CD14-positive monocyte (primary cell): ENCODE measurements at regions not wholly inside any gene's neighbourhood (a gene's known extent, or its start where the extent isn't known, plus 50 kb on each side); places are given as distances from the start of the nearest gene placed in this dataset.

Experiments
- DNase-seq, 3 donors: peaks; one replicate each; pipeline ENCODE4 v3.0.0-alpha.2; 2011 to 2022
- H2AFZ ChIP-seq: 2 replicates; pipeline ENCODE4 v1.6.0; 2012; ENCODE audit warnings: mild to moderate bottlenecking, low read depth, low read length, inconsistent platforms; ENCODE audit not compliant: insufficient read depth, poor library complexity, severe bottlenecking
- H3K27ac ChIP-seq, 2 donors: 1 replicate in 1 of 2; 2 replicates in 1 of 2; pipeline ENCODE4 v1.5.1; 2012 to 2013; ENCODE audit warnings: low read length in 2 of 2, control low read depth in 1 of 2, inconsistent platforms in 1 of 2, low read depth in 1 of 2, mild to moderate bottlenecking in 1 of 2
- H3K27me3 ChIP-seq, 2 donors: one replicate each; pipeline versions ENCODE4 v1.6.0 to v1.6.1; 2011 to 2013; ENCODE audit warnings: low read length in 2 of 2; ENCODE audit not compliant: control insufficient read depth in 2 of 2, insufficient read depth in 2 of 2
- H3K36me3 ChIP-seq, 2 donors: replicated peaks in 1 of 2; 1 replicate in 1 of 2; 2 replicates in 1 of 2; pipeline versions ENCODE4 v1.5.1 to v1.6.1; 2012 to 2013; ENCODE audit warnings: low read length in 2 of 2, control low read depth in 1 of 2, inconsistent platforms in 1 of 2, mild to moderate bottlenecking in 1 of 2; ENCODE audit not compliant: insufficient read depth in 2 of 2, control insufficient read depth in 1 of 2
- H3K4me1 ChIP-seq, 2 donors: 1 replicate in 1 of 2; 2 replicates in 1 of 2; pipeline versions ENCODE4 v1.5.1 to v1.6.1; 2012 to 2013; ENCODE audit warnings: low read length in 2 of 2, control low read depth in 1 of 2, inconsistent platforms in 1 of 2, mild to moderate bottlenecking in 1 of 2, moderate library complexity in 1 of 2; ENCODE audit not compliant: insufficient read depth in 2 of 2, control insufficient read depth in 1 of 2
- H3K4me2 ChIP-seq: replicated peaks from 2 replicates; pipeline ENCODE3; 2012; ENCODE audit warnings: low read length, moderate library complexity, mild to moderate bottlenecking; ENCODE audit not compliant: poor library complexity, severe bottlenecking; ENCODE audit errors: extremely low read depth
- H3K4me3 ChIP-seq, 3 experiments: fragments of 200-600 bp in 1 of 3; sonication (generic) in 1 of 3; replicated peaks in 1 of 3; 1 replicate in 2 of 3; 2 replicates in 1 of 3; pipeline ENCODE4 v1.5.1; 2011 to 2013; ENCODE audit warnings: low read length in 3 of 3, mild to moderate bottlenecking in 3 of 3, control low read depth in 2 of 3, low read depth in 2 of 3, inconsistent platforms in 1 of 3, moderate library complexity in 1 of 3
- H3K79me2 ChIP-seq: 2 replicates; pipeline ENCODE4 v1.6.0; 2012; ENCODE audit warnings: mild to moderate bottlenecking, control low read depth, inconsistent platforms, low read length, moderate library complexity; ENCODE audit not compliant: insufficient read depth
- H3K9ac ChIP-seq: 2 replicates; pipeline ENCODE4 v1.6.0; 2017; ENCODE audit warnings: low read length, mild to moderate bottlenecking; ENCODE audit not compliant: insufficient read depth, poor library complexity, severe bottlenecking
- H3K9me3 ChIP-seq, 2 donors: replicated peaks in 1 of 2; 1 replicate in 1 of 2; 2 replicates in 1 of 2; pipeline versions ENCODE4 v1.5.1 to v1.6.1; 2012 to 2013; ENCODE audit warnings: low read length in 2 of 2, control low read depth in 1 of 2; ENCODE audit not compliant: control insufficient read depth in 1 of 2, insufficient read depth in 1 of 2
- H4K20me1 ChIP-seq: 2 replicates; pipeline ENCODE4 v1.6.0; 2012; ENCODE audit warnings: mild to moderate bottlenecking, low read length, control low read depth, moderate library complexity; ENCODE audit not compliant: insufficient read depth
- H3K27ac Mint-ChIP-seq, 7 donors: one replicate each; pipeline ENCODE4 v1.8.0; 2020; ENCODE audit warnings: mild to moderate bottlenecking in 7 of 7, mixed read lengths in 7 of 7, moderate library complexity in 6 of 7, inconsistent platforms in 2 of 7
- H3K27me3 Mint-ChIP-seq, 3 donors: one replicate each; pipeline ENCODE4 v1.8.0; 2021 to 2022; ENCODE audit warnings: low read depth in 3 of 3, mild to moderate bottlenecking in 3 of 3, mixed read lengths in 3 of 3, moderate library complexity in 3 of 3, inconsistent platforms in 1 of 3
- H3K36me3 Mint-ChIP-seq, 2 donors: one replicate each; pipeline ENCODE4 v1.8.0; 2020; ENCODE audit warnings: mixed read lengths in 2 of 2, inconsistent platforms in 1 of 2, mild to moderate bottlenecking in 1 of 2
- H3K4me1 Mint-ChIP-seq: one replicate; pipeline ENCODE4 v1.8.0; 2020; ENCODE audit warnings: mild to moderate bottlenecking, mixed read lengths
- H3K4me3 Mint-ChIP-seq, 2 donors: one replicate each; pipeline ENCODE4 v1.8.0; 2020; ENCODE audit warnings: mild to moderate bottlenecking in 2 of 2, mixed read lengths in 2 of 2, moderate library complexity in 1 of 2
- H3K9me3 Mint-ChIP-seq, 7 donors: one replicate each; pipeline ENCODE4 v1.8.0; 2020 to 2022; ENCODE audit warnings: mixed read lengths in 7 of 7, mild to moderate bottlenecking in 6 of 7, moderate library complexity in 6 of 7, inconsistent platforms in 2 of 7
- WGBS: methylation state at CpG from one replicate; pipeline ENCODE4 v1.1.5; 2013; ENCODE audit warnings: missing lambda C conversion rate; ENCODE audit not compliant: insufficient coverage; 5-methylcytosine and 5-hydroxymethylcytosine counted together
- intact Hi-C, 2 donors: fragments of 100-400 bp; cut with micrococcal nuclease; formaldehyde crosslinking; loops; one replicate each; pipeline versions ENCODE4 v1.15.0 to v1.15.1; 2023
- TF ChIP-seq, protein P1 (sequence below): fragments of 200-600 bp; IDR thresholded peaks from one replicate; pipeline ENCODE4 v1.8.0; 2022; ENCODE audit warnings: antibody characterized with exemption, mild to moderate bottlenecking

DNA sequence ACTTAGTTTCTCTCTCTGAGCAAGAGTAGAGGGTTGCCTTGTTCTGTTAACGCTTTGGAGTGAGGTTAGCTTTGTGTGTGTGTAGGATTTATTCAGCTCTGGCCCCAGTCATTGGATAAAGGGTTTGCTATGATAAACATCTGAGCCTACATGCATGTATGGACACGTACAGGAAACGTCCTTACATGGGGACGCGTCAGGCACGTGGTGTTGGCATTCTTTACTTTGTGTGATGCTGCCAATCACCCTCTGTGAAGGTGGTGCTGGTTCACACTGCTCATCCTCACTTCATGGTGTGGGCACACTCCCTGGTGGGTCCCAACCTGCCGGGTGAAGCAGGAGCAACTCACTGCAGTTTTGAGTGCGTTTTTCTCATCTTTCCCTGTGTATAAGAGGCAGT, 53.4 kb upstream of the CD93 start:
- TF ChIP-seq, protein P1, sequence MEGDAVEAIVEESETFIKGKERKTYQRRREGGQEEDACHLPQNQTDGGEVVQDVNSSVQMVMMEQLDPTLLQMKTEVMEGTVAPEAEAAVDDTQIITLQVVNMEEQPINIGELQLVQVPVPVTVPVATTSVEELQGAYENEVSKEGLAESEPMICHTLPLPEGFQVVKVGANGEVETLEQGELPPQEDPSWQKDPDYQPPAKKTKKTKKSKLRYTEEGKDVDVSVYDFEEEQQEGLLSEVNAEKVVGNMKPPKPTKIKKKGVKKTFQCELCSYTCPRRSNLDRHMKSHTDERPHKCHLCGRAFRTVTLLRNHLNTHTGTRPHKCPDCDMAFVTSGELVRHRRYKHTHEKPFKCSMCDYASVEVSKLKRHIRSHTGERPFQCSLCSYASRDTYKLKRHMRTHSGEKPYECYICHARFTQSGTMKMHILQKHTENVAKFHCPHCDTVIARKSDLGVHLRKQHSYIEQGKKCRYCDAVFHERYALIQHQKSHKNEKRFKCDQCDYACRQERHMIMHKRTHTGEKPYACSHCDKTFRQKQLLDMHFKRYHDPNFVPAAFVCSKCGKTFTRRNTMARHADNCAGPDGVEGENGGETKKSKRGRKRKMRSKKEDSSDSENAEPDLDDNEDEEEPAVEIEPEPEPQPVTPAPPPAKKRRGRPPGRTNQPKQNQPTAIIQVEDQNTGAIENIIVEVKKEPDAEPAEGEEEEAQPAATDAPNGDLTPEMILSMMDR: no peak
- no peaks in the 10 kb centered on the region for H3K36me3 ChIP-seq
- H2AFZ ChIP-seq: no peak overlapping the region
- no peak overlapping the region for H3K4me3 Mint-ChIP-seq
- H3K9ac ChIP-seq: no peak overlapping the region
- DNase-seq: no peak
- peaks cover 82 to 95% of the 10 kb centered on the region in 2 donors for H3K4me1 ChIP-seq
- H3K27ac Mint-ChIP-seq: peak overlapping the region in 5 of 7 donors; percentile 25 to 85 (median 63)
- H3K4me3 ChIP-seq: no peak overlapping the region
- no peaks in the 10 kb centered on the region for H4K20me1 ChIP-seq
- no peaks in the 10 kb centered on the region for H3K79me2 ChIP-seq
- no peaks in the 10 kb centered on the region for H3K9me3 Mint-ChIP-seq
- intact Hi-C loops: no loop called here
- peaks cover 85% of the 10 kb centered on the region for H3K4me1 Mint-ChIP-seq
- peaks cover 5 to 6% of the 10 kb centered on the region in 2 donors for H3K36me3 Mint-ChIP-seq
- H3K4me2 ChIP-seq: no peak overlapping the region
- H3K9me3 ChIP-seq: no peaks in the 10 kb centered on the region
- peaks cover 0 to 4% (median under 1%) of the 10 kb centered on the region in 3 donors for H3K27me3 Mint-ChIP-seq
- WGBS: 87% methylated on average over 7 of the region's 8 CpGs
- H3K27ac ChIP-seq: peak overlapping the region in 1 of 2 donors; percentile 92
- H3K27me3 ChIP-seq: no peaks in the 10 kb centered on the region

DNA sequence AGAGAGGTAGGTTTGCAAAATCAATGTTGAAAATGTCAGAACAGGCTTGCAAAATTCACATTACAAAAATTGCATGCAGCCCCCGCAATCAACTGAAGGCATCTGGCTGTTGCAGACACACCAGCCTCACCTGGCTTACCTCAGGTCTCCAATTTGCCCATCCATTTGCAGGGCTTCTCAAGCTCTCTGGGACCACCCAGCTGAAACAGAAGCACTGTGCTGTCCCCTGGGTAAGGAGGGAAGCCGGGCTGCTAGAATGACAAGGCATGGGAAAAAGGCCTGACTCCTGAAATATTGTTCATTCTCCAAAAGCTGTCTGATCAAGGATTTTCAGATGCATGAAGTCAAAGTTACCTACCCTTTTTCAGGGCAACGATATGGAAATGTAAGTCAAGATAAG, 52.6 kb upstream of the CD93 start:
- no peak overlapping the region for H2AFZ ChIP-seq
- TF ChIP-seq, protein P1: no peak
- H3K36me3 ChIP-seq: no peaks in the 10 kb centered on the region
- no peaks in the 10 kb centered on the region for H4K20me1 ChIP-seq
- H3K4me3 ChIP-seq: no peak overlapping the region
- no peak overlapping the region for H3K4me3 Mint-ChIP-seq
- no peaks in the 10 kb centered on the region for H3K9me3 ChIP-seq
- DNase-seq: no peak
- H3K4me1 ChIP-seq: peaks cover 75 to 91% of the 10 kb centered on the region in 2 donors
- peaks cover 81% of the 10 kb centered on the region for H3K4me1 Mint-ChIP-seq
- peaks cover 0 to 2% of the 10 kb centered on the region in 2 donors for H3K36me3 Mint-ChIP-seq
- WGBS: 100% methylated on average over 1 of the region's 3 CpGs
- peak overlapping the region in 3 of 7 donors; percentile 97 to 99 (median 99) for H3K27ac Mint-ChIP-seq
- no peak overlapping the region for H3K4me2 ChIP-seq
- no peaks in the 10 kb centered on the region for H3K27me3 ChIP-seq
- H3K27ac ChIP-seq: peak overlapping the region in 1 of 2 donors; percentile 92
- no peaks in the 10 kb centered on the region for H3K79me2 ChIP-seq
- intact Hi-C loops: no loop called here
- no peak overlapping the region for H3K9ac ChIP-seq
- H3K27me3 Mint-ChIP-seq: peaks cover 0 to 4% (median 3%) of the 10 kb centered on the region in 3 donors
- H3K9me3 Mint-ChIP-seq: no peaks in the 10 kb centered on the region
